Stimulated activated CD8-positive, alpha-beta memory T cell treated with anti-CD3 and anti-CD28 coated beads, Interleukin-15, amount 100 ng/mL, for 1 hour (primary cell): ENCODE measurements at regions not wholly inside any gene's neighbourhood (a gene's known extent, or its start where the extent isn't known, plus 50 kb on each side); places are given as distances from the start of the nearest gene placed in this dataset.

Experiments used
- DNase-seq: peaks from one replicate; pipeline ENCODE4 v3.0.0-alpha.2; 2020; ENCODE audit warnings: low read depth

GRCh38 chr10:128971374-128972035 is 495.5 kb upstream of the MGMT start:
- no peak for DNase-seq

GRCh38 chr10:128972036-128972405 is 495.0 kb upstream of the MGMT start:
- DNase-seq, result no peak

GRCh38 chr10:128973221-128973620 is 493.8 kb upstream of the MGMT start:
- DNase-seq, result no peak

GRCh38 chr10:128976856-128977255 is 490.2 kb upstream of the MGMT start:
- DNase-seq, result no peak

- no peak for DNase-seq
Observed at GRCh38 chr10:128978211-128978610, 488.8 kb upstream of the MGMT start.

- no peak for DNase-seq
Observed at GRCh38 chr10:128979405-128979804, 487.6 kb upstream of the MGMT start.

GRCh38 chr10:128981251-128981650 is 485.8 kb upstream of the MGMT start:
- DNase-seq, result no peak

GRCh38 chr10:128981881-128982615 is 485.0 kb upstream of the MGMT start:
- no peak for DNase-seq

GRCh38 chr10:128982616-128982915 is 484.5 kb upstream of the MGMT start:
- DNase-seq, result no peak

- no peak for DNase-seq
Observed at GRCh38 chr10:128985036-128985435, 482.0 kb upstream of the MGMT start.

GRCh38 chr10:128990986-128991385 is 476.1 kb upstream of the MGMT start:
- no peak for DNase-seq

- no peak for DNase-seq
Observed at GRCh38 chr10:128992770-128993169, 474.3 kb upstream of the MGMT start.

- no peak for DNase-seq
Observed at GRCh38 chr10:128993443-128993842, 473.6 kb upstream of the MGMT start.

- no peak for DNase-seq
Observed at GRCh38 chr10:128993911-128994538, 473.0 kb upstream of the MGMT start.

GRCh38 chr10:128994598-128995143 is 472.4 kb upstream of the MGMT start:
- DNase-seq, result no peak

GRCh38 chr10:128995676-128996075 is 471.4 kb upstream of the MGMT start:
- no peak for DNase-seq

- no peak for DNase-seq
Observed at GRCh38 chr10:128996092-128996491, 470.9 kb upstream of the MGMT start.

- DNase-seq, result no peak
Observed at GRCh38 chr10:128998101-128998805, 468.8 kb upstream of the MGMT start.

- DNase-seq, result no peak
Observed at GRCh38 chr10:129004398-129004797, 462.6 kb upstream of the MGMT start.

- DNase-seq, result no peak
Observed at GRCh38 chr10:129005080-129005479, 462.0 kb upstream of the MGMT start.

- DNase-seq, result no peak
Observed at GRCh38 chr10:129005804-129006203, 461.2 kb upstream of the MGMT start.

GRCh38 chr10:129018511-129018910 is 448.5 kb upstream of the MGMT start:
- DNase-seq, result no peak
